ENCODE measurements at regions not wholly inside any gene's neighbourhood (a gene's known extent, or its start where the extent isn't known, plus 50 kb on each side); places are given as distances from the start of the nearest gene placed in this dataset.
"Not testable (repeated sequence)": the region's sequence is repeated elsewhere in the genome, so short reads cannot be mapped to it uniquely, and the experiment has no call there.

DNA sequence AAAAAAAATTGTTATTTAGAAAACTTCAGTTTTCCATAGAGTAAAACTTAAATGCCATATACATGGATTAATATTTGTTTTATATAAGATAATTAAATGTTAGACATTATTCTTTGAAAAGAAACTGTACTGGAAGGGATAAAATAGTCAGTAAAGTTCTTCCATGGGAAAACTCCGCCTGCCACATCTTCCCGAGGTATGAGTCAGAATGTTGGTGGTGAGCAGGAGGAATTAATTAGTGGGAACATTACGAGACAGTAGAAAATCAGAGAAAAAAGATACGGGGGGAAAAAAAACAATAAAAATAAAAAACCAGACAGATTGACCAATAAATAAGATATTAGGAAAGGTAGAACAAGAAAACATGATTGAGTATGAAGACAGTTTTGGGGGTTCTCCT, 930.3 kb upstream of the C9orf72 start:
- TF ChIP-seq, protein P1, sequence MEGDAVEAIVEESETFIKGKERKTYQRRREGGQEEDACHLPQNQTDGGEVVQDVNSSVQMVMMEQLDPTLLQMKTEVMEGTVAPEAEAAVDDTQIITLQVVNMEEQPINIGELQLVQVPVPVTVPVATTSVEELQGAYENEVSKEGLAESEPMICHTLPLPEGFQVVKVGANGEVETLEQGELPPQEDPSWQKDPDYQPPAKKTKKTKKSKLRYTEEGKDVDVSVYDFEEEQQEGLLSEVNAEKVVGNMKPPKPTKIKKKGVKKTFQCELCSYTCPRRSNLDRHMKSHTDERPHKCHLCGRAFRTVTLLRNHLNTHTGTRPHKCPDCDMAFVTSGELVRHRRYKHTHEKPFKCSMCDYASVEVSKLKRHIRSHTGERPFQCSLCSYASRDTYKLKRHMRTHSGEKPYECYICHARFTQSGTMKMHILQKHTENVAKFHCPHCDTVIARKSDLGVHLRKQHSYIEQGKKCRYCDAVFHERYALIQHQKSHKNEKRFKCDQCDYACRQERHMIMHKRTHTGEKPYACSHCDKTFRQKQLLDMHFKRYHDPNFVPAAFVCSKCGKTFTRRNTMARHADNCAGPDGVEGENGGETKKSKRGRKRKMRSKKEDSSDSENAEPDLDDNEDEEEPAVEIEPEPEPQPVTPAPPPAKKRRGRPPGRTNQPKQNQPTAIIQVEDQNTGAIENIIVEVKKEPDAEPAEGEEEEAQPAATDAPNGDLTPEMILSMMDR (IDR thresholded peaks at IDR 0.05; ENCODE audit: low read length, missing control alignments) = no peak
- no peak for DNase-seq (ENCODE audit: low read depth)
- H3K4me3 ChIP-seq (replicated peaks; ENCODE audit: low read depth, low read length) = no peak overlapping the region

DNA sequence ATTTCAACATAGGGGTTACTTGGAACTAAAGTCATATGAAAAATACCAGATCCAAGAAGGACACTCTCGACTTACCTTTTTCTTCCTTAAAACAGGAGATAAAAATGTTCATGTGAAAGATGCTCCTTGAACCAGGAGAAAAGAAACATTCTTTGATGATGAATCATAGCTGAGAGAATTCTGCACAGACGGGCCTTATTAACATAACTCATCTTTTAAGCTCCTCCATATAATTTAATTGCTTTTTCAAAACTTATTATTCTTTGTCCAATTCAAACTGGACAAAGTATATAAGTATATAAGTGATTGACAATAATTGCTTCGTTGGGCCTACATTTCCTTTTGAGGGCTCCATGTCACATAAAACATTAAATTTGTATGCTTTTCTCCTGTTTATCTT, 945.2 kb upstream of the C9orf72 start:
- TF ChIP-seq, protein P1 (IDR thresholded peaks at IDR 0.05; ENCODE audit: low read length, missing control alignments) = no peak
- no peak overlapping the region for H3K4me3 ChIP-seq (replicated peaks; ENCODE audit: low read depth, low read length)
- no peak for DNase-seq (ENCODE audit: low read depth)

DNA sequence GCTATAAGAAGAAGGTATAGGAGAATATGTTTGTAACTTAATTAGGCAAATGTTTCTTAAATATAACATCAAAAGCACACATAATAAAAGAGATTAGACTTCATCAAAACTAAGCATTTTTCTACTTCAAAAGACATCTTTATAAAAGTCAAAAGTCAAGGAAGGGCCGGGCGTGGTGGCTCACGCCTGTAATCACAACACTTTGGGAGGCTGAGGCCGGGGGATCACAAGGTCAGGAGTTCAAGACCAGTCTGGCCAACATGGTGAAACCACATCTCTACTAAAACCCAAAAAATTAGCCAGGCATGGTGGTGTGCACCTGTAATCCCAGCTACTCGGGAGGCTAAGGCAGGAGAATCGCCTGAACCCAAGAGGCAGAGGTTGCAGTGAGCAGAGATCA, 951.0 kb upstream of the C9orf72 start:
- DNase-seq (ENCODE audit: low read depth) = not testable (repeated sequence)

DNA sequence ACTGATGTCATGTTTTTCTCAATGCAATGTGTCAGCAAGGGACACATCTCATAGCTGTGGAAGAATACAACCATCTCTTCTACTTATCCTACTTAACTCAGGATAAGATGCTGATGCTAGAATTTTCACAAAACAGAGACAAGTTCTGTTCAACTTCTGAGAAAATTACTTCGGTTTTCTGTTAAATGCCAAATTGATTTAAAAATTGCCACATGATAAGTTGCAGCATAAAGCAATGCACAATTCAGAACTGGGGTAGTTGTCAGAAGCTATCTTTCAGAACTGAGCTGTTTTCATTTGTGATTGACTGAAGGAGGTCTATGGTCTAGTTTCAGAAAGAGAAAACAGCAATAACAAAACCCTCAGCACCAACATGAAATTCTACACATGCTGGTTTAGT, 954.8 kb upstream of the C9orf72 start:
- TF ChIP-seq, protein P1 (IDR thresholded peaks at IDR 0.05; ENCODE audit: low read length, missing control alignments) = no peak
- H3K4me3 ChIP-seq (replicated peaks; ENCODE audit: low read depth, low read length) = no peak overlapping the region
- no peak for DNase-seq (ENCODE audit: low read depth)

More for the DNA sequence above, 951.0 kb upstream of the C9orf72 start:
- H3K4me3 ChIP-seq (replicated peaks; ENCODE audit: low read depth, low read length) = not testable (repeated sequence)

DNA sequence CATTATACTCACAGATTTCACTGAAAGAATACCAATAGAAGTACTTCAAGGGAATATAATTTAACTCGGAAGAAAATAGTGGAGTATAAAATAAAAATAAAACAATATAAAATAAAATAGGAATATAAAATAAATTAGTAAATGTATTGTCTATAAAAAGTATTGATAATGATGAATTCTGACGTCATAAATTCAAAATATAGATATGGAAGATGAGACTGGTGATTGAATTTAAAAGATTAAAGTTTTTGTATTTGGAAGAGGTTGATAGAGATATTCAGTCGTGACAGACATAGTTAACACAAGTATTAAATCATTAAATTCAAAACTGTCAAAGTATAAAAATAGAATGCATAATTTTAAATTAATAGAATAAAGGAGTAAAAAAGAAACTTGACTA, 964.9 kb upstream of the C9orf72 start:
- DNase-seq (ENCODE audit: low read depth) = no peak
- no peak overlapping the region for H3K4me3 ChIP-seq (replicated peaks; ENCODE audit: low read depth, low read length)
- TF ChIP-seq, protein P1 (IDR thresholded peaks at IDR 0.05; ENCODE audit: low read length, missing control alignments) = no peak

DNA sequence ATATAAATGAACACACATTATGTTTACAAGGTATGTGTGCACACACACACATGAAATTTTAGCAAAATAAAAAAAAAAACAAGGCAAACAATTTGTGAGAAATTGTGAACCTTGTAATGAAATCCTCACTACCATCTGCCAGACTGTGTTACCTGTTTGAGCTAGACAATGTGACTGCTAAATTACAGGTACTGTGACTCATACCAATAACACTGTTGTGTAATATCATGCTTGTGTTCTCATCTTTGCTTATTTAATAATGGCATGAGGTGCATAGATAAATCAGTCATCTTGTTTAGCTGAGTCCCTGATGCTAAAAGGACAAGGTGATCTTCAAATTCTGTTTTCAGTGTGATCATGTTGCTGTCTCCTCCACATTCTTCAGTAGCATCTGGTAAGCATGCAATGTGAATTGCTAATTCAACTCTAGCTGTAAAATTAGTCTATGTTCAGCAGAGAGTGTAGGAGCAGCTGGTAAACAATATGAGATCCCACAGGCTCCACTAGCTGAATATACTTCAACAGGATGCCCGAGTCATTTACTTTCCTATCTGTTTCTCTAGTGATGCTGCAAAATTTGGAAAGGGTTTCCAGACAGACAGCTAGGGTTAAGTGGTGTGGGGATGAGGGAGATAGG, 966.3 kb upstream of the C9orf72 start:
- TF ChIP-seq, protein P1 (IDR thresholded peaks at IDR 0.05; ENCODE audit: low read length, missing control alignments) = no peak
- H3K4me3 ChIP-seq (replicated peaks; ENCODE audit: low read depth, low read length) = no peak overlapping the region
- DNase-seq (ENCODE audit: low read depth) = no peak

DNA sequence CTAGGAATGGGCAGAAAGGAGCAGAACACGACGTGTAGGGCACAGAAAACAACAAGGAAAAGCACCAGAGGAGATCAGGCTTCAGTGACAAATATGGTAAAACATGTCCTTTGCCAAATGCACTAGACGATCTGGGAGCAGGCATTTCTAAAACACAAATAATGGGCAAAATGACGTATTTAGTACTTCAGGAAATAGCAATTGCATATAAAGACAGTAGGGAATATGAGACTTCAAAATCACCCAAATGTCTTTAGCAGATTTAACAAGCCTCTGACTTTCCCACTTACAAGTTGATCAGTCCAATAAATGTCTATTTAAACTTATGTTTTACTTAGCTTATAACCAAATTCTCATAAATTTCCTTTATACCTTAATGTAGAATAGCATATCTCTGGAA, 969.6 kb upstream of the C9orf72 start:
- TF ChIP-seq, protein P1 (IDR thresholded peaks at IDR 0.05; ENCODE audit: low read length, missing control alignments) = no peak
- no peak overlapping the region for H3K4me3 ChIP-seq (replicated peaks; ENCODE audit: low read depth, low read length)
- no peak for DNase-seq (ENCODE audit: low read depth)

All from fibroblast of pulmonary artery (primary cell).